Keratinocyte (primary cell): ENCODE measurements at regions not wholly inside any gene's neighbourhood (a gene's known extent, or its start where the extent isn't known, plus 50 kb on each side); places are given as distances from the start of the nearest gene placed in this dataset.

Source experiments
- DNase-seq: peaks from one replicate; pipeline ENCODE4 v3.0.0-alpha.2; 2011; ENCODE audit warnings: low read depth, missing footprints, low spot score
- FAIRE-seq: peaks from 2 replicates; lab custom pipeline; 2011; peaks lifted over from hg19 to GRCh38; lab: Jason Lieb, UNC
- H2AFZ ChIP-seq: 2 replicates; pipeline ENCODE4 v1.6.0; 2012; ENCODE audit warnings: low read length, control low read depth, inconsistent platforms; ENCODE audit not compliant: control insufficient read depth
- H3K27ac ChIP-seq: 2 replicates; pipeline ENCODE4 v1.5.1; 2011; ENCODE audit warnings: low read length; ENCODE audit not compliant: control insufficient read depth, insufficient read depth
- H3K27me3 ChIP-seq: 3 replicates; pipeline ENCODE4 v1.6.0; 2011; ENCODE audit warnings: low read length; ENCODE audit not compliant: control insufficient read depth, insufficient read depth; ENCODE audit errors: extremely low read depth
- H3K36me3 ChIP-seq, 2 experiments: 2 replicates in 1 of 2; 3 replicates in 1 of 2; pipeline ENCODE4 v1.5.1; 2011; ENCODE audit warnings: low read length in 2 of 2, mild to moderate bottlenecking in 1 of 2; ENCODE audit not compliant: control insufficient read depth in 2 of 2, insufficient read depth in 2 of 2; ENCODE audit errors: extremely low read depth in 1 of 2
- H3K4me1 ChIP-seq: 3 replicates; pipeline ENCODE4 v1.5.1; 2011; ENCODE audit warnings: low read length; ENCODE audit not compliant: control insufficient read depth, insufficient read depth; ENCODE audit errors: extremely low read depth
- H3K4me2 ChIP-seq: 3 replicates; pipeline ENCODE4 v1.6.0; 2011; ENCODE audit warnings: low read depth, low read length; ENCODE audit not compliant: control insufficient read depth, insufficient read depth; ENCODE audit errors: extremely low read depth
- H3K4me3 ChIP-seq, 3 experiments: fragments of 200-600 bp in 1 of 3; sonication (generic) in 1 of 3; 2 replicates in 2 of 3; 3 replicates in 1 of 3; pipeline ENCODE4 v1.5.1; 2011 to 2016; ENCODE audit warnings: low read length in 3 of 3, mild to moderate bottlenecking in 3 of 3, control low read depth in 2 of 3, inconsistent platforms in 1 of 3, low read depth in 1 of 3, mixed read lengths in 1 of 3, mixed run types in 1 of 3, moderate library complexity in 1 of 3; ENCODE audit not compliant: control insufficient read depth in 2 of 3, insufficient read depth in 2 of 3; ENCODE audit errors: extremely low read depth in 1 of 3
- H3K79me2 ChIP-seq: 2 replicates; pipeline ENCODE4 v1.6.0; 2012; ENCODE audit warnings: low read length; ENCODE audit not compliant: control insufficient read depth, insufficient read depth
- H3K9ac ChIP-seq: 3 replicates; pipeline ENCODE4 v1.6.0; 2011; ENCODE audit warnings: low read length; ENCODE audit not compliant: control insufficient read depth, insufficient read depth; ENCODE audit errors: extremely low read depth
- H3K9me1 ChIP-seq: 3 replicates; pipeline ENCODE4 v1.6.0; 2011; ENCODE audit warnings: low read length; ENCODE audit not compliant: control insufficient read depth, insufficient read depth; ENCODE audit errors: extremely low read depth
- H3K9me3 ChIP-seq: 2 replicates; pipeline ENCODE4 v1.5.1; 2012; ENCODE audit warnings: low read depth, low read length; ENCODE audit not compliant: control insufficient read depth
- H4K20me1 ChIP-seq: 3 replicates; pipeline ENCODE4 v1.6.0; 2011; ENCODE audit warnings: low read length; ENCODE audit not compliant: control insufficient read depth, insufficient read depth; ENCODE audit errors: extremely low read depth
- CTCF ChIP-seq, 3 experiments: IDR thresholded peaks in 1 of 3; conservative IDR thresholded peaks in 1 of 3; optimal IDR thresholded peaks in 1 of 3; 2 replicates in 2 of 3; 3 replicates in 1 of 3; pipeline versions ENCODE3 to v1.5.1; 2011; ENCODE audit warnings: low read length in 3 of 3, mild to moderate bottlenecking in 3 of 3, moderate library complexity in 2 of 3, control low read depth in 1 of 3, inconsistent platforms in 1 of 3; ENCODE audit not compliant: insufficient read depth in 2 of 3; ENCODE audit errors: extremely low read depth in 1 of 3
- EZH2 ChIP-seq: IDR thresholded peaks from one replicate; pipeline ENCODE4 v1.6.1; 2012; ENCODE audit warnings: inconsistent platforms, mild to moderate bottlenecking, low read length, moderate library complexity
- dilution Hi-C: fragments of 300-500 bp; cut with MboI; formaldehyde crosslinking; loops from one replicate; pipeline ENCODE4 v1.7.0; 2020; ENCODE audit warnings: low sequenced_read_pairs; ENCODE audit not compliant: extremely low pct_ligation_motif_present

DNA sequence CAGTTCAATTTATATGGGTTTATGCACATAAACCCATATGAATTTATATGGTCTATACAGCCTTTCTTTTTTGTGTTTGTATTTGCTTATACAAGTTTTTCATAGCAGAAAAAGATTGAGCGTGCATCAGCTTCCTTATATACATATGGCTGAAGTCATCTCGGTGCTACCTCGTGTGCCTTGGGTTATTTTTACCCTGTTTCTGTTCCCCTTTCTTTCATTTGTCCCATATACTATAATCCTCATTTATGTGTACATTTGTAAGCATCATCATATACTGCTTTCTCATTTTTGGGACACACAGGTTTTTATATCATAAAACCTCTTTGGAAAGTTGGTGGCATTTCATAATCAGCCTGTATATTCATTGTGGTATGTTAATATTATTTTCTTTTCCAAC lies 107.8 kb upstream of the ADAMTSL1 start:
- DNase-seq: no peak
- H3K9ac ChIP-seq: no peak overlapping the region
- TF ChIP-seq CTCF (optimal IDR thresholded peaks at IDR 0.05 in 1 of 3, IDR thresholded peaks at IDR 0.05 in 1 of 3, conservative IDR thresholded peaks at IDR 0.05 in 1 of 3; ENCODE audit: extremely low read depth in 1 of 3, insufficient read depth in 2 of 3, low read length in 3 of 3): no peak
- no peaks in the 10 kb centered on the region for H3K36me3 ChIP-seq
- no peak overlapping the region for H2AFZ ChIP-seq
- H3K9me1 ChIP-seq: no peaks in the 10 kb centered on the region
- no peaks in the 10 kb centered on the region for H3K9me3 ChIP-seq
- no peak overlapping the region for H3K27ac ChIP-seq
- no peaks in the 10 kb centered on the region for H3K79me2 ChIP-seq
- dilution Hi-C loops: no loop called here
- no peak overlapping the region for H3K4me2 ChIP-seq
- H4K20me1 ChIP-seq: no peaks in the 10 kb centered on the region
- FAIRE-seq: no peak
- H3K27me3 ChIP-seq: no peaks in the 10 kb centered on the region
- no peaks in the 10 kb centered on the region for H3K4me1 ChIP-seq
- no peak overlapping the region for H3K4me3 ChIP-seq

- Histone ChIP-seq H3K9me1 (no peaks in the 10 kb centered on the region), H3K9me3 (no peaks in the 10 kb centered on the region), H4K20me1 (no peaks in the 10 kb centered on the region), H3K4me3 (no peak overlapping the region), H3K4me2 (no peak overlapping the region), H3K79me2 (no peaks in the 10 kb centered on the region), H3K36me3 (no peaks in the 10 kb centered on the region), H3K27ac (no peak overlapping the region), H3K27me3 (no peaks in the 10 kb centered on the region), H3K9ac (no peak overlapping the region), H2AFZ (no peak overlapping the region), H3K4me1 (no peaks in the 10 kb centered on the region)
- DNase-seq: no peak
- no peak for FAIRE-seq
- no peak for TF ChIP-seq CTCF (optimal IDR thresholded peaks at IDR 0.05 in 1 of 3, IDR thresholded peaks at IDR 0.05 in 1 of 3, conservative IDR thresholded peaks at IDR 0.05 in 1 of 3; ENCODE audit: extremely low read depth in 1 of 3, insufficient read depth in 2 of 3, low read length in 3 of 3)
- TF ChIP-seq EZH2: no peak
- dilution Hi-C loops: no loop called here
These were observed 105.7 kb upstream of the ADAMTSL1 start for GRCh38 chr9:18368206-18368605.
